Right lobe of liver (tissue), 4 donors: ENCODE measurements at regions not wholly inside any gene's neighbourhood (a gene's known extent, or its start where the extent isn't known, plus 50 kb on each side); places are given as distances from the start of the nearest gene placed in this dataset.

Source experiments
- POLR2A ChIP-seq: fragments of 450-650 bp; IDR thresholded peaks from one replicate; pipeline ENCODE4 v1.6.1; 2017; ENCODE audit warnings: antibody characterized with exemption, mild to moderate bottlenecking
- TF ChIP-seq, protein P1 (sequence below), 4 donors: fragments of 200-600 bp in 3 of 4; fragments of 450-650 bp in 1 of 4; IDR thresholded peaks; one replicate each; pipeline versions ENCODE4 v1.5.1 to v1.8.0; 2016 to 2022; ENCODE audit warnings: antibody characterized with exemption in 4 of 4, mild to moderate bottlenecking in 2 of 4
- donor health status: DM: no; HTN: no; CAD: no.
- donor health status: DM: no; HTN: no; CAD: no.
- donor health status: DM: no; HTN: yes; CAD: no.

DNA sequence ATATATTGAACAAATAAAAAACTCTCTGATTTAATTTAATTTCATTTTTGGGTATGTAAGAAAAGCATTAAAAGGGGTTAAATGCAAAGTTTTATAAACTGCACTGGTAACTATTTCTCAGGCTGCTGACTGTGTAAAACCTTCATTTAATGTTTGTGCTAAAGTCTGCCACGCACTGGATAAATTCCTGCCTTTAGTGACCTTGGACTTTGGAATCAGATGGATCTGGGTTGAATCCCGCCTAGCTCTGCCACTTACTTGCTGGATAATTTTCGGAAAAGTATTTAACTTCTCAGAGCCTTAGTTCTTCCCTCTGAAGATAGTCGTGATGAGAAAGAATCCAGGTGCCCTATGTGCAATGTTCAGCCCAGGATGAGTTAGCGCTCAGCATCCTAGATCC lies 58.6 kb downstream of the RASL11A start:
- no peak for TF ChIP-seq POLR2A
- TF ChIP-seq, protein P1, sequence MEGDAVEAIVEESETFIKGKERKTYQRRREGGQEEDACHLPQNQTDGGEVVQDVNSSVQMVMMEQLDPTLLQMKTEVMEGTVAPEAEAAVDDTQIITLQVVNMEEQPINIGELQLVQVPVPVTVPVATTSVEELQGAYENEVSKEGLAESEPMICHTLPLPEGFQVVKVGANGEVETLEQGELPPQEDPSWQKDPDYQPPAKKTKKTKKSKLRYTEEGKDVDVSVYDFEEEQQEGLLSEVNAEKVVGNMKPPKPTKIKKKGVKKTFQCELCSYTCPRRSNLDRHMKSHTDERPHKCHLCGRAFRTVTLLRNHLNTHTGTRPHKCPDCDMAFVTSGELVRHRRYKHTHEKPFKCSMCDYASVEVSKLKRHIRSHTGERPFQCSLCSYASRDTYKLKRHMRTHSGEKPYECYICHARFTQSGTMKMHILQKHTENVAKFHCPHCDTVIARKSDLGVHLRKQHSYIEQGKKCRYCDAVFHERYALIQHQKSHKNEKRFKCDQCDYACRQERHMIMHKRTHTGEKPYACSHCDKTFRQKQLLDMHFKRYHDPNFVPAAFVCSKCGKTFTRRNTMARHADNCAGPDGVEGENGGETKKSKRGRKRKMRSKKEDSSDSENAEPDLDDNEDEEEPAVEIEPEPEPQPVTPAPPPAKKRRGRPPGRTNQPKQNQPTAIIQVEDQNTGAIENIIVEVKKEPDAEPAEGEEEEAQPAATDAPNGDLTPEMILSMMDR (IDR thresholded peaks at IDR 0.05) = no peak
